Stomach (tissue), 8 donors: ENCODE measurements at regions not wholly inside any gene's neighbourhood (a gene's known extent, or its start where the extent isn't known, plus 50 kb on each side); places are given as distances from the start of the nearest gene placed in this dataset.
"Not testable (repeated sequence)": the region's sequence is repeated elsewhere in the genome, so short reads cannot be mapped to it uniquely, and the experiment has no call there.

Source experiments
- DNase-seq, 2 donors: peaks; one replicate each; pipeline versions ENCODE4 v3.0.0 to v3.0.0-alpha.2; 2013 to 2019
- H3K27ac ChIP-seq, 5 donors: fragments of 200-600 bp in 4 of 5; sonication (generic) in 4 of 5; one replicate each; pipeline ENCODE4 v1.5.1; 2013 to 2019; ENCODE audit warnings: mild to moderate bottlenecking in 1 of 5, moderate library complexity in 1 of 5
- H3K27me3 ChIP-seq, 3 donors: fragments of 200-600 bp; sonication (generic); one replicate each; pipeline ENCODE4 v1.5.1; 2017 to 2019; ENCODE audit warnings: mixed run types in 1 of 3
- H3K36me3 ChIP-seq, 4 donors: fragments of 200-600 bp; sonication (generic); 1 replicate in 3 of 4; 2 replicates in 1 of 4; pipeline ENCODE4 v1.5.1; 2016 to 2019
- H3K4me1 ChIP-seq, 4 donors: fragments of 200-600 bp; sonication (generic); one replicate each; pipeline ENCODE4 v1.5.1; 2016 to 2019
- H3K4me3 ChIP-seq, 4 donors: fragments of 200-600 bp; sonication (generic) in 3 of 4; one replicate each; pipeline ENCODE4 v1.5.1; 2016 to 2019; ENCODE audit warnings: mild to moderate bottlenecking in 1 of 4
- H3K9me3 ChIP-seq, 4 donors: fragments of 200-600 bp; sonication (generic); one replicate each; pipeline ENCODE4 v1.5.1; 2016 to 2019
- EP300 ChIP-seq: sonication (generic); formaldehyde crosslinking; IDR thresholded peaks from one replicate; pipeline ENCODE4 v1.6.1; 2017; ENCODE audit warnings: antibody characterized with exemption
- POLR2A ChIP-seq, 4 donors: fragments of 450-650 bp; IDR thresholded peaks; one replicate each; pipeline ENCODE4 v1.6.1; 2016; ENCODE audit warnings: antibody characterized with exemption in 4 of 4, control low read depth in 2 of 4, mild to moderate bottlenecking in 1 of 4, moderate library complexity in 1 of 4
- POLR2AphosphoS5 ChIP-seq, 3 donors: sonication (generic); formaldehyde crosslinking; IDR thresholded peaks; one replicate each; pipeline ENCODE4 v1.6.1; 2016; ENCODE audit warnings: antibody characterized with exemption in 3 of 3
- WGBS, 5 donors: extraction: QIAGEN DNeasy Blood & Tissue Kit in 3 of 5; methylation state at CpG; one replicate each; pipeline versions ENCODE4 v1.1.5 to v1.1.7; 2013 to 2018; 5-methylcytosine and 5-hydroxymethylcytosine counted together
- intact Hi-C: fragments of 100-400 bp; cut with DNase I; formaldehyde crosslinking; loops from one replicate; pipeline ENCODE4 v1.15.1; 2023; ENCODE audit warnings: low total_unique reads
- TF ChIP-seq, protein P1 (sequence below), 7 experiments: fragments of 450-650 bp in 4 of 7; fragments of 200-600 bp in 3 of 7; sonication (generic) in 3 of 7; IDR thresholded peaks; one replicate each; pipeline ENCODE4 v1.5.1; 2016 to 2019; ENCODE audit warnings: antibody characterized with exemption in 7 of 7, control low read depth in 2 of 7, mild to moderate bottlenecking in 1 of 7
- donor health status: healthy with polysubstance abuse.
- donor health status: Bipolar disorder and iron deficiency.
- donor health status: healthy.

DNA sequence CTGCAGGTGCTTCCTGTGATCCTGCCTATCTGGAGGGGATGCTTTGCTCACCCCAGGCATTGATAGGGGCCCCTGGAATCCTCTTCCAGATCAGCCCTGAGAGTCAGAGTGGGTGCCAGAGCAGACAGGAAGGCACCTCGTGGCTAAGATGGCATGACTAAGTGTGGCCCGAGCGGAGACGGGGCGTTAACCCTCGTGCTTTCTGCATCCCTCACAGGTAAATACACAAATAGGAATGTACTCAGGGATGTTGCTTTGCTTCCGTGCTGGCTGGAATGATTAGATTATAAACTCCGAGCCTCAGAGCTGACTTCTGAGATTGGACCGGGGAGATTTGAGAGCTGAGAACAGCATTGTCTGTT lies 312.7 kb upstream of the B3GAT1 start:
- no peak overlapping the region for H3K4me3 ChIP-seq
- whole genome bisulfite sequencing, 5 donors, result 53 to 71% (median 70%) methylated on average over 9 of the region's 9 CpGs
- H3K36me3 ChIP-seq, result no peaks in the 10 kb centered on the region
- no peak overlapping the region for H3K27ac ChIP-seq
- TF ChIP-seq EP300 (no peak), POLR2A (IDR thresholded peaks at IDR 0.05) (no peak), POLR2AphosphoS5 (IDR thresholded peaks at IDR 0.05) (no peak)
- TF ChIP-seq, protein P1, sequence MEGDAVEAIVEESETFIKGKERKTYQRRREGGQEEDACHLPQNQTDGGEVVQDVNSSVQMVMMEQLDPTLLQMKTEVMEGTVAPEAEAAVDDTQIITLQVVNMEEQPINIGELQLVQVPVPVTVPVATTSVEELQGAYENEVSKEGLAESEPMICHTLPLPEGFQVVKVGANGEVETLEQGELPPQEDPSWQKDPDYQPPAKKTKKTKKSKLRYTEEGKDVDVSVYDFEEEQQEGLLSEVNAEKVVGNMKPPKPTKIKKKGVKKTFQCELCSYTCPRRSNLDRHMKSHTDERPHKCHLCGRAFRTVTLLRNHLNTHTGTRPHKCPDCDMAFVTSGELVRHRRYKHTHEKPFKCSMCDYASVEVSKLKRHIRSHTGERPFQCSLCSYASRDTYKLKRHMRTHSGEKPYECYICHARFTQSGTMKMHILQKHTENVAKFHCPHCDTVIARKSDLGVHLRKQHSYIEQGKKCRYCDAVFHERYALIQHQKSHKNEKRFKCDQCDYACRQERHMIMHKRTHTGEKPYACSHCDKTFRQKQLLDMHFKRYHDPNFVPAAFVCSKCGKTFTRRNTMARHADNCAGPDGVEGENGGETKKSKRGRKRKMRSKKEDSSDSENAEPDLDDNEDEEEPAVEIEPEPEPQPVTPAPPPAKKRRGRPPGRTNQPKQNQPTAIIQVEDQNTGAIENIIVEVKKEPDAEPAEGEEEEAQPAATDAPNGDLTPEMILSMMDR (IDR thresholded peaks at IDR 0.05), result no peak
- no peak for DNase-seq
- peaks cover 0 to 52% (median 11%) of the 10 kb centered on the region in 3 donors for H3K27me3 ChIP-seq
- H3K9me3 ChIP-seq, result no peaks in the 10 kb centered on the region
- peaks cover 0 to 6% (median 0%) of the 10 kb centered on the region in 4 donors for H3K4me1 ChIP-seq
- intact Hi-C loops, result no loop called here

DNA sequence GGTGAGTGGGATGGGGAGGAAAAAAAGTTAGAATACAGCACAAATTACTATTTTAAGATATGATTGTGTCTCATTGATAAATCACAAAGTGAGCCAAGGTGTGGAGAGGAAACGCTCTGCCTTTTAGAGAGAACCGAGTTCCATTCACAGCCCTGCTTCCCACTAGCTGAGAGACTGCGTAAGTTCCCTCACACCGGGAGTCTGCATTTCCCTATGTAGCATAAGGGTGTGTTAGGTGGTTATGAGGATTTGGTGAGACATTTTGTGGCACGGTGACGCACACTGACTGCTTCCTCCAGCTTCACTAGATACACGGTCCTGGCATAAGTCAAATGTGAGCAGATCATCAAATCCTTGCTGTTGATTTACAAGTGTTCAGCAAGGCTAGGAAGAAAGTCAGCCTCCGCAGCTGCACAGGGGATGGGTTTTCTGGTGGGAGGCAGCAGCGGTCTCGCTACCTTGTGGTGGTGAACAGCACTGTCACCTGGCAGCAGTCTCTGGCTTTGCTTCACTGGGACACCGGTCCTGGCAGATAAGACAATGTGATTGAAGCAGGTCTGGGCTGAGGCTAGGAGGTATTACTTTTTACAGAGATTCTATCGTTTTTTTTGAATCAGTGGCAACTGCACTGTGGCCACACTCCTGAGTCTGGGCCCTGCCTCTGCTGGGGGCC lies 312.2 kb upstream of the B3GAT1 start:
- Histone ChIP-seq H3K27ac (no peak overlapping the region), H3K36me3 (no peaks in the 10 kb centered on the region), H3K4me1 (peaks cover 0 to 6% (median 0%) of the 10 kb centered on the region in 4 donors), H3K9me3 (no peaks in the 10 kb centered on the region), H3K27me3 (peaks cover 0 to 52% (median 11%) of the 10 kb centered on the region in 3 donors), H3K4me3 (no peak overlapping the region)
- 74 to 86% (median 80%) methylated on average over 12 of the region's 12 CpGs for WGBS, 5 donors
- intact Hi-C loops, result no loop called here
- no peak for TF ChIP-seq EP300
- no peak for TF ChIP-seq POLR2AphosphoS5 (IDR thresholded peaks at IDR 0.05)
- no peak for TF ChIP-seq POLR2A (IDR thresholded peaks at IDR 0.05)
- TF ChIP-seq, protein P1 (IDR thresholded peaks at IDR 0.05), result no peak
- no peak for DNase-seq

DNA sequence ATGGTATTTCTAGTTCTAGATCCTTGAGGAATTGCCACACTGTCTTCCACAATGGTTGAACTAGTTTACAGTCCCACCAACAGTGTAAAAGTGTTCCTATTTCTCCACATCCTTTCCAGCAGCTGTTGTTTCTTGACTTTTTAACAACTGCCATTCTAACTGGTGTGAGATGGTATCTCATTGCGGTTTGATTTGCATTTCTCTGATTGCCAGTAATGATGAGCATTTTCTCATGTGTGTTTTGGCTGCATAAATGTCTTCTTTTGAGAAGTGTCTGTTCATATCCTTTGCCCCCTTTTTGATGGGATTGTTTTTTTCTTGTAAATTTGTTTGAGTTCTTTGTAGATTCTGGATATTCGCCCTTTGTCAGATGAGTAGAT lies 308.6 kb upstream of the B3GAT1 start:
- H3K4me1 ChIP-seq, H3K27ac ChIP-seq, H3K9me3 ChIP-seq, intact Hi-C loops, DNase-seq, H3K4me3 ChIP-seq, H3K36me3 ChIP-seq: not testable (repeated sequence)
- 93 to 100% (median 95%) methylated on average over 2 of the region's 2 CpGs for WGBS, 5 donors
- H3K27me3 ChIP-seq, result peaks cover 0 to 30% (median 5%) of the 10 kb centered on the region in 3 donors

DNA sequence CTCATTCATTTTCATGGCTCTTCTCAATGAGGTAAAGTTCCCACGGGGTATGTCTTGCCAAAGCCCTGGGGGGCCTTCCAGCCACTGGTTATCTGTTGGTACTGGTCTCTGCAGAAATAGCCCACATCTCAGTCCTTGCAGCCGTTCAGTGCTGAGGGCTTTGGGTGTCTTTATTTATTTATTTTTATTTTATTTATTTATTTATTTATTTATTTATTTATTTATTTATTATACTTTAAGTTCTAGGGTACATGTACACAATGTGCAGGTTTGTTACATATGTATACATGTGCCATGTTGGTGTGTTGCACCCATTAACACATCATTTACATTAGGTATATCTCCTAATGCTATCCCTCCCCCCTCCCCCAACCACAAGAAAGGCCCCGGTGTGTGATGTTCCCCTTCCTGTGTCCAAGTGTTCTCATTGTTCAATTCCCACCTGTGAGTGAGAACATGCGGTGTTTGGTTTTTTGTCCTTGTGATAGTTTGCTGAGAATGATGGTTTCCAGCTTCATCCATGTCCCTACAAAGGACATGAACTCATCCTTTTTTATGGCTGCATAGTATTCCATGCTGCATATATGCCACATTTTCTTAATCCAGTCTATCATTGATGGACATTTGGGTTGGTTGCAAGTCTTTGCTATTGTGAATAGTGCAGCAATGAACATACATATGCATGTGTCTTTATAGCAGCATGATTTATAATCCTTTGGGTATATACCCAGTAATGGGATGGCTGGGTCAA lies 308.1 kb upstream of the B3GAT1 start:
- 73 to 91% (median 91%) methylated on average over 4 of the region's 4 CpGs for WGBS, 5 donors
- intact Hi-C loops, H3K27ac ChIP-seq, H3K4me1 ChIP-seq, DNase-seq, H3K9me3 ChIP-seq, H3K36me3 ChIP-seq, H3K4me3 ChIP-seq: not testable (repeated sequence)
- peaks cover 0 to 25% (median 0%) of the 10 kb centered on the region in 3 donors for H3K27me3 ChIP-seq

DNA sequence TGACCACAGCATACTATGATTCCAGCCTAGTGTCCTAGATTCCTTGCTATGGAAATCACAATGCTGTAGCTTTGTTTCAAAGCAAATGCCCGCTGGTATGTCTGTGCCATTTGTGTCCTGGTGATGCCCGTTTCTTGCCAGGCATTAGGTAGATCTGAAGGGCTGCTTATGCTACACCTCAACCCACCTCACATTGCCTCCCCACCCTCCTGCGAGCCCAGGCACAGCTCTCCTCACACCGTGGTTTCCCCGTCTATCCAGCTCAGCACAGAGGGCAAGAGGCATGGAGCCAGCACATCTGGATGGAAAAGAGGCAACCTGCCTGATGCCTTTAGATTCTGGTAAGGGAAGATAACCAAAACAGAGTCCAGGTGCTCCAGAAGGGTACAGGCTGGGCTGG lies 307.4 kb upstream of the B3GAT1 start:
- intact Hi-C loops, result no loop called here
- WGBS, 5 donors, result 88 to 94% (median 91%) methylated on average over 5 of the region's 5 CpGs
- TF ChIP-seq POLR2AphosphoS5 (IDR thresholded peaks at IDR 0.05) (no peak), EP300 (no peak), POLR2A (IDR thresholded peaks at IDR 0.05) (no peak)
- TF ChIP-seq, protein P1 (IDR thresholded peaks at IDR 0.05), result no peak
- Histone ChIP-seq H3K4me1 (no peaks in the 10 kb centered on the region), H3K4me3 (no peak overlapping the region), H3K27ac (no peak overlapping the region), H3K27me3 (peaks cover 0 to 18% (median 0%) of the 10 kb centered on the region in 3 donors), H3K9me3 (no peaks in the 10 kb centered on the region), H3K36me3 (no peaks in the 10 kb centered on the region)
- no peak for DNase-seq
